ENCODE measurements at regions not wholly inside any gene's neighbourhood (a gene's known extent, or its start where the extent isn't known, plus 50 kb on each side); places are given as distances from the start of the nearest gene placed in this dataset.

DNA sequence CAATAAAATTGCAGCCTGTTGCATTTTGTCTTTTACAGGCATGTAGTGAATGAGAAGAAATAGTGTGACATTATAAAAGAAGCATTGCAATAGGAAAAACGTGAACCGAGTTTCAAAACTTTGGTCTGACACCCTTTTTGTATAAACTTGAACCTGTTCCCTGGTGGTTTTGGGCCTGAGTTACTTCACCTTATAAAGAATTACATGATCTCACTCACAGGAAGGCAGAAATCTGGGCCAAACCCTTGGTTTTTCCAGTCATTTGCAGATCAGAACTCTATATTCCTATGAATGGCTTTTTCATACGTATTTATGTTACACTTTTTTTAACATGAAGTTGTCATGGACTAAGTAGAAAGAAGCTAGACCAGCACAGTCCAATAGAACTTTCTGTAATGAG, 138.5 kb upstream of the FLRT2 start:
- TF ChIP-seq POLR2AphosphoS5 (IDR thresholded peaks at IDR 0.05; ENCODE audit: low read depth, low read length) (no peak), SIN3A (IDR thresholded peaks at IDR 0.05; ENCODE audit: borderline replicate concordance, insufficient read depth, low read length) (no peak), TAF1 (IDR thresholded peaks at IDR 0.05; ENCODE audit: borderline replicate concordance, insufficient read depth, low read length) (no peak)
